NCI-H748 treated with DMSO at 0.1 percent for 48 hours (cell line): ENCODE measurements at regions not wholly inside any gene's neighbourhood (a gene's known extent, or its start where the extent isn't known, plus 50 kb on each side); places are given as distances from the start of the nearest gene placed in this dataset.

Experiments
- DNase-seq: peaks from one replicate; lab custom pipeline; 2025; lab: John Stamatoyannopoulos, UW

DNA sequence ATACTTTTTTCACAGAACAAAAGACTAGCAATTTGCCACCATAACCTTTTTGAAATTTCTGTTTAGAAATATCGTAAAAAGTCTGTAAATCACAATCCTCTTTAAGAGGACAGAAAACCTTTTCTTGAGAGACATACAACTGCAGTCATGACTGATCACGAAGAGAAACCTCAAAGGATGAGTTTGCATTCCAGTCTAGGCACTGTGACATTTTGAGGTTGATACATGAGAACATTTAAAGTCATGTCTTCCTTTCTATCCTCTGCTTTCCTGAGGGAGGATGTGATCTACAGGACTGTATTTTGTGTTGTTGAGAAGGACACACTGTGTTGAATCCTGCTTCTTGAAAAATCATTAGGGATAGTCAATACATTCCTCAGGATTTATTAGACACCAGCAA, 476.7 kb upstream of the CCDC179 start:
- no peak for DNase-seq

DNA sequence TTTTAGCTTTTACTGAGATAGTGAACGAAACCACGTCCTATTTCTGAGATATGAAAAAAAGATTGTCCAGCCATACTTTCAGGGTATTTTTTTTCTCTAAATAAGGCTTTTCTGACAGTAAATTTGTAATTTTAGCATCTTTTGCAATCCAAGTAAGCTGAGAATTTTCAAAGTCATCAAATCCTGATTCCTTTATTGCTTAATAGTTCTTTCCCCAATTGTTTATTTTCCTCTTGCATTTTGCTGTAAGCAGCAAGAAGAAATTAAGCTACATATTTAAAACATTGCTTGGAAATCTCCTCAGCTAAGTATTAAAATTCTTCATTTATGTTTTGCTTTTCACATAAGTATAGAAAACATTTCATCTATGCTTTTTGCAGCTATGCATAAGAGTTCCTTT, 493.3 kb upstream of the CCDC179 start:
- DNase-seq = no peak

DNA sequence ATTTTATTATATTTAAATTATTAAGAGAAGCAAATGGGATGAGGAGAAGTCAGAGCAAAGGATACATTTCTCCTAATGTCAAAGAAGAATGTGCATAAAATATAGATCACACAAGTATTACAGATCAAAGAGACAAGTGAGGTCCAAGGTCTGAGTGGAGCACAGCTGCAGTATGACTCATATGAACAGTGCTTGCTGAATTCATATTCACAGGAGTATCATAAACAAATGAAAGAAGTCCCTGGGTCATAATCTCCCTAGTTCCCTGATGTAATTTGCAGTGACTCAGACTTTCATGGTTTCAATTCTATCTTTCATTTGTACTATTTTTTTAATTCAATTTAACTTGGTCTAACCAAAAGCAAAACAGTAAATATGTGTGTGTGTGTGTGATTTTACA, 499.0 kb upstream of the CCDC179 start:
- DNase-seq = no peak

DNA sequence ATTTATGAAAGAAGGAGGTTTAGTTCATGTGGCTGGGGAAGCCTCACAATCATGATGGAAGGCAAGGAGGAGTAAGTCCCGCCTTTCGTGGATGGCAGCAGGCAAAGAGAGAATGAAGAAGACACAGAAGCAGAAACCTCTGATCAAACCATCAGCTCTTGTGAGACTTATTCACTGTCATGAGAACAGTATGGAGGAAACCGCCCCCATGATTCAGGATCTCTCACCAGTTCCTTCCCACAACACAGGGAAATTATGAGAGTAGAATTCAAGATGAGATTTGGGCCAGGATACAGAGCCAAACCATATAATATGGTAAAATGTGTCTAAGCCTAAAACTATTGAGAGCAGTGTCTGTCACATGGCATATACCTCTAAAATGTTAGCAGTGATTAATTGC, 503.8 kb upstream of the CCDC179 start:
- DNase-seq = no peak

DNA sequence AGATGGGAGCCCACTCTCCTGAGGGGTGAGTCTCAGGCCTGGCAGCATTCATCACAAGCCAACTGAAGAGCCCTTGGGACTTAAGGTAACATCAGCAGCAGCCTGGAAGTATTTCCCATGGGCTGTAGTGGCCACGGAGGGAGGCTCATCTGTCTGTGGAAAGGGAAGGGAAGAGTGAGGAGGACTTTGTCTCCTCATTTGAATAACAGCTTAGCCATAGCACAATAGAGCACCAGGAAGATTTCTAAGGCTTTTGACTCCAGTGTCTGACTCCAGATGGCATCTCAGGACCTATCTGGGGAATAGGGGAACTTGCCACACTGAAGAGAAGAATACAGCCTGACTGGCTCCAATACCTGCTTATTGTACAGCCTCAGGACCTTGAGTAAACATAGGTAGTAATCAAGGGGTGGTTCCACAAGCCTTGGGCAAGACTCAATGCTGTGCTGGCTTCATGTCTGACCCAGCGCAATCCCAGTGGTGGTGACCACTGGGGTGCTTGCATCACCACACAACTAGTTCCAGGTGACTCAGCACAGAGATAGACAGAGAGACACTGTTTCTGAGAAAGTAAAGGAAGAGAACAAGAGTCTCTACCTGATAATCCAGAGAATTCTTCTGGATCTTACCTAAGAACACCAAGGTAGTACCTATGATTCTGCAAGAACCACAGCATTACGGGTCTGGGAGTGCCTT, 510.5 kb upstream of the CCDC179 start:
- DNase-seq = no peak

DNA sequence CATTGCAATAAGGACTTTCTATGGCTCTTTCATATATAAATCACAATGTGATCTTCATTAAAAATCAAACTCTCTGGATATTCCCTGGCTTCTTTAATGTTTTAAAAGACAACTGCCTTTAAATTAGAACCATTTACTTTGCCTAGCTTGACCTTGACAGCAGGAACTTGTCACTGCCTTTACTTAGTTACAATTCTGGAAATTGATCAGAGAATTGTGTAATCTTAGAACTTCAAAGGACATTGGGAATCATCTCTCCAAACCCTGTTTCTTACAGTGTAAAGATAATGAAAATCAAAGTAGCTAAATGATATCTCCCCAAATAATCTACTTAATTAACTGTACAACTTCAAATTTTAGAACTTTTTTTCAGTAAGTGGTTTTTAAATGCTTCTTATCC, 517.6 kb upstream of the CCDC179 start:
- no peak for DNase-seq

DNA sequence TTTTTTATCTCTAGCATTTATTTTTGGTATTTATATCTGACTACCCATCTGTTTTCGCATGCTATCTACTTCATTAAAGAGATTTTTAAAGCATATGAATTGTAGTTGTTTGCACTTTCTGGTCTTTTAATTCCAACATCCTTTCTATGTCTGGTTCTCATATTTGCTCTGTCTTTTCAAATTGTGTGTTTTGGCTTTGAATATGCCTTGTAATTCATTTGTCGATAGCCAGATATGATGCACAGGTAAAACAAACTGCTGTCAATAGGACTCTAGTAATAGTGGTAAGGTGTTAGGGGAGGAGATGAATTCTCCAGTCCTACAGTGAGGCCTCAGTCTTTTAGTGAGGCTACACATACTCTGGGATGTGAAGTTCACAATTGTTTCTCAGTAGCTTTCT, 530.8 kb upstream of the CCDC179 start:
- DNase-seq = no peak

DNA sequence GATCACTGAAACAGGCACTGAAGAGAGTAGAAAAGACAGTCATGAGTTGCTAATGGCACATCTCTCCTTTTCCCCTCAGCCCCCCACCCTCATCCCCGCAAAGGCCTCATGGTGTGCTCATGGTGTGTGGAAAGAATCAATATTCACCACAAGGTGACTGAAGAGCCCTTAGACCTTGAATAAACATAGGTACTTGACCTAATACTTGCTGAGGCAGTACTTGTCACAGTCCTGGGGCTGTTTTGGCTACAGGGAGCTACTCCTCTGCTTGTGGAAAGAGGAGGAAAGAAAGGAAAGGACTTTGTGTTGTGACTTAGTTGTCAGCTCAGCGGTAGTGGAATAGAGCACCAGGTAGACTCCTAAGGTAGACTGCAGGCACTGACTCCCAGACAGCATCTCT, 537.8 kb upstream of the CCDC179 start:
- DNase-seq = no peak

DNA sequence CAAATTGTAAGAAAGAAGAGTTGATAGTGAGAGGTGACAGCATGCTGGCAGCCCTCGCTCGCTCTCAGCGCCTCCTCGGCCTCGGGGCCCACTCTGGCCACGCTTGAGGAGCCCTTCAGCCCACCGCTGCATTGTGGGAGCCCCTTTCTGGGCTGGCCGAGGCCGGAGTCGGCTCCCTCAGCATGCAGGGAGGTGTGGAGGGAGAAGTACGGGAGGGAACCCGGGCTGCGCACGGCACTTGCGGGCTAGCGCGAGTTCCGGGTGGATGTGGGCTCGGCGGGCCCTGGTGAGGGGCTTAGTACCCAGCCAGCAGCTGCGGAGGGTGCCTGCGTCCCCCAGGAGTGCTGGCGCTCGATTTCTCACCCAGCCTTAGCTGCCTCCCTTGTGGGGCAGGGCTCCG, 539.7 kb upstream of the CCDC179 start:
- DNase-seq = no peak

DNA sequence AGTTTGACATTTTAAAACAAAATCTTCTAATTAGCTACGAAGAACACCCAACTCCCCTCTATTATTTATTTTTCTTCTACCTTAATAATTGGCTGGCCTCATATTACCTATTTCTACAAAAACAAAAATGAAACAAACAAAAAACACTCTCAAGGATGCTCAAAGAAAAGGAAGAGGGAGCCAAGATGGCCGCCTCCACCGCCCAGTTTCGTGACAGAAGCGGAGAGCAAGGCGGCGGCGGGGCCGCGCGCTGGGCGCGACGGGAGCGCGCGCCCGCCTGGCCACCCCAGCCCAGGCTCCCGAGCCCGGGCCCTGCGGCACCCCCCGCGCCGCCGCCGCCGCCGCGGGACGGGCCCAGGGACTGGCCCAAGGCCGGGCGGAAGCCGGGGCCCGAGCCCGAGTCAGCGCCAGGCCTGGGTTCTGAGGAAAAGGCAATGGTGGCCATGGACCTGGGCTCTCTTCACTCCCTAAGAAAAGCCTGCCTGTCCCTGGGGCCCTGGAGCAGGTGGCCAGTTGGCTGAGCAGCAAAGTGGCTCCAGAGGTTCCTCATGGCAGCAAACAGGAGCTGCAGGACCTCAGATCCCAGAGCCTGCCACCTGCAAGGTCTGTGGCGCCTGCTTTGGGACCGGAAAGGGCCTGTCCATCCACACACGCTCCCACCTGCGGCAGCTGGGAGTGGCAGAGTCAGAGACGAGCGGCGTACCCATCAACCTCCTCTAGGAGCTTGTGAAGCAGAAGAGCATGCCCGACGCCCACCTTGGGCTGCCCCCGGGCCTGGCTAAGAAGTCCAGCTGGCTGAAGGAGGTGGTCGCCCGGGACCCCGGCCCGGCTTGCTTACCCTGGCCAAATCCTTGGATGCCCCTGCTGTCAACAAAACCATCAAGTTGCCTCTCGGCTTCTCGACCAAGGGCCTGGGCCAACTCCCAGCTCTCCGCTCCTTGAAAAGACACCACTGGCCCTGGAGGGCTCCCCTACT, 543.2 kb upstream of the CCDC179 start:
- no peak for DNase-seq

DNA sequence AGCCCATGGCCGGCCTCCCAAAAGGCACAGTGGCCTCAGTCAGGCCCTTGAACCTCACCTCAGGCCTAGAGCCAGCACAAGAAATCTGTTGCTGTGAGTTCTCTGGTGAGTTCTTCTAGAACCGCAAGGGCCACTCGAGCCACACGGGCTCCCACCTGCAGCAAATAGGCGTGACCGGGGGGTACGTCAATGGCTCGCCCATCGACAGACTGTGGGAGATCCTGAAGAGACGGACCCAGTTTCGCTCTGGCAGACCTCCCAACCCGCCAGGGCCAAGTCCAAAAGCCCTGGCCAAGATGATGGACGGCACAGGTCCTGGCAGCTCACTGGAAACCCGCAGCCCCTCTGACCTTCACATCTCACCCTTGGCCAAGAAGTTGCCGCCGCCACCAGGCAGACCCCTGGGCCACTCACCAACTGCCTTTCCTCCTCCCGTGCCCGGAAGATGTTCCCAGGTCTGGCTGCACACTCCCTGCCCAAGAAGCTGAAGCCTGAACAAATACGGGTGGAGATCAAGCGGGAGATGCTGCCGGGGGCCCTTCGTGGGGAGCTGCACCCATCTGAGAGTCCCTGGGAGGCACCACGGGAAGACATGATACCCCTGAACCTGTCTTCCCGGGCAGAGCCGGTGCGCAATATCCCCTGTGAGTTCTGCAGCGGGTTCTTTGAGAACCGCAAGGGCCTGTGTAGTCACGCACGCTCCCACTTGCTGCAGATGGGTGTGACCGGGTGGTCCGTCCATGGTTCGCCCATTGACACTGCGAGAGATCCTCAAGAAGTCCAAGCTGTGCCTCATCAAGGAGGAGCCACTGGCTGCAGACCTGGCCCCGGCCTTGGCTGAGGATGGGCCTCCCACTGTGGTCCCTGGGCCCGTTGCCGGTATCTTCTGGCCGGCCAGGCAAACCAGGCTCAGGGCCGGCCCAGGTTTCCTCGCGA, 544.2 kb upstream of the CCDC179 start:
- DNase-seq = no peak

DNA sequence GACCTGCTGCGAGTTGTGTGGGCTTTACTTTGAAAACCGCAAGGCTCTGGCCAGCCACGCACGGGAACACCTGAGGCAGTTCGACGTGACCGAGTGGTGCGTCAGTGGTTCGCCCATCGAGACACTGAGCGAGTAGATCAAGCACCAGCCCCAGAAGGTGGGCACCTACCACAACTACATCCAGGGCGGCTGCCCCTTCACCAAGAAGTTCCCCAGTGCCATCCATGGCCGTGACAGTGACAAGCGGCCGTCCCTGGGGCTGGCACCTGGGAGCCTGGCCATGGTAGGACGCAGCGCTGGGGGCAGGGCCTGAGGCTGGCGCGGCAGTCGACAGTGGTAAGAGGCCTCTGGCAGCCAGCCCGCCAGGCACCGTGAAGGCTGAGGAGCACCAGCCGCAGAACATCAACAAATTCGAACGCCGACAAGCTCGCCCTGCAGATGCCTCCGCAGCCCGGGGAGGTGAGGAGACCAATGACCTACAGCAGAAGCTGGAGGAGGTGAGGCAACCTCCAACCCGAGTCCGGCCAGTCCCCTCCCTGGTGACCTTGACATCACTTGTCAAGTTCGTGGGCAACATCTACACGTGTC, 545.2 kb upstream of the CCDC179 start:
- no peak for DNase-seq

DNA sequence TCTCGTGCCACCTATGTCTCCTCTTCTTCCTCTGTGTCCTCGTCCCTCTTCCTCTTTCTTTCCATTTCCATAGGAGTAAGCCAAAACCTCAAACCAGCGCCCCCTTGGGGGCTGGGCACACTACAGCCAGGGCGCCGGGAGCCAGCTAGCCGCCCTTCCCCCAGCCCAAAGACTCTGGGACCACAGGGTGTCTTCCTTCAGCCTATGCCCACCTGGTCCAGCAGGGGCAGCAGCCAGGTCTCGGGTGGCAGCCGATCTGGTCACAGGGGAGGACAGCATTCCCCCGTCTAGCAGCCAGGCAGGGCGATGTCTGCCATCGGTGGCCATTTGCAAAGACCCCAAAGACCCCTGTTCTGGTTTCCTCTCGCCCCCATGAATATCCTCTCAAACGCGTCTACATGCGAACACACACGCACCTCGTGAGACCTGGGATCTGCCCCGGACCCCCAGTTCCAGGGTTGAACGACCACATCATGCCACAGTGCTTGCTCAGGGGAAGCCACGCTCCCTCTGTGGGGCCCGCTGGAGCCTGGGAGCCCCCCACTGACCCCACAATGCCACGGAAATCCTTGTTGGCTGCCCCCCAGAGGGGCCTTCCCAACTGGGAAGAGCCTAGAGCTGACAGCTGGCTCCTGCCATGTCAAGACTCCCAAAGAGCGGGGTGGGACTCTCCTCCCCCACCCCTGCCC, 546.0 kb upstream of the CCDC179 start:
- DNase-seq = no peak

DNA sequence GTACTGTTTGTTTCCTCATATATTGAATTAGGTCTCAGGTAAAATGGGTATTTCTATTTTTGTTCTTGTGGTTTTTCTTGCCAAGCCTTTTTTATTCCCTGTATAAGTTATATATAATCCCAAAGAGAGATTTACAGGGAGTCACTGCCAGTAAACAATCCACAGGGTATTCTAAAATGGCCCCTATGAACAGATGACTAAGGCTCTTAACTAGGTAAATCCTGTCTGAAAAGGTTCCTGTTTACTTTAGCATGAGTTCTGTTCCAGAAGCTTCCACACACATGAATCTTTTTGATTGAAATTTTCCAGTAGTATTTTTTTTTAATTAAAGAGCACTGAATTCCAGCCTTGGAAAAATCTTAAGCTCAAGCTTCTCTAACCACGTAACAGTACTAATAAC, 552.8 kb upstream of the CCDC179 start:
- DNase-seq = no peak

DNA sequence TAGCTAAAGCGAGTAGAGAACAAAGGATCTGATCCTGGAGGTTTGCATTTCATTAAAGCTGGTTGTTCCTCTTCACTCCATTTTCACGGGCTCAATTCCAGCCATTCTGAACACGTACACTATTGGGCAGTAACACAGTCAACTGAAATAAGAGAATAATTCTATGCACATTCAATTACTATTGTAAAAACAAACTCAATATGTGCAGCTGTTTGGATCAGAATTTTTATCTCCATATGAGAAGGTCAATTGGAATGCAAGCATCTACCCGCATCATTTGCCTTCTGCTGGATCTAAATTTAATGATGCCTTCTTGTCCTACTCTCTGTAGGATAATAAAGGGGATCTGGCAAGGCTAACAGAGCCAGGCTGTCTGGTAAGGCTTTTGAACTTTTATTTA, 562.8 kb upstream of the CCDC179 start:
- no peak for DNase-seq

DNA sequence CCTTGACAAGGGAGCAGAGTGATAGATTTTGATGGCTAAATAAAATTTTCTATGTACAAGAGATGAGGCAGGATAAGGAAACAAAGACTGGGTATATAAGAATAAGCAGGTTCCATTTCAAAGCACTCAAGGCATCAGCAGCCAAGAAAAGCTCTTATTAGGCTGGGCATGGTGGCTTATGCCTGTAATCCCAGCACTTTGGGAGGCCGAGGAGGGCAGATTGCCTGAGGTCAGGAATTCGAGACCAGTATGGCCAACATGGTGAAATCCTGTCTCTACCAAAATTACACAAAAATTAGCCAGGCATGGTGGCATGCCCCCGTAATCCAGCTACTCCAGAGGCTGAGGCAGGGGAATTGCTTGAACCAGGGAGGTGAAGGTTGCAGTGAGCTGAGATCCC, 563.4 kb upstream of the CCDC179 start:
- DNase-seq = no peak

DNA sequence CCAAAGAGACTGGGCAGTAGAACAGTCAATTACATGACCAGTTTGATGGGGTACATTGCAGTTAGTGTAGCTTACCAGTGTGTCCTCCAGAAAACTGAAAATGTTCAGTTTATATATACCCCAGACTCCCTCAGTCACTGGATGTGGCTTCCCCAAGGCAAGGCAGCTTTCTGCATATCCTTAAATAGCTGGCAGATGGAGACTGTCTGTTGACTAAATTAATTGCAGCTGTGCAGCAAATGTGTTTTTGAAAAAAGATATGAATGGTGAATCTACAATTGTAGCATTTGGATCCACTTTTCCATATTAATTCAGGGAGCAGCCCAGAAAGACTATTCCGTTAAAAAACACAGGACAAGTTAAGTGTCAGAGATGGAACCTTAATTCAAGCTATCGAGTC, 565.1 kb upstream of the CCDC179 start:
- DNase-seq = no peak

DNA sequence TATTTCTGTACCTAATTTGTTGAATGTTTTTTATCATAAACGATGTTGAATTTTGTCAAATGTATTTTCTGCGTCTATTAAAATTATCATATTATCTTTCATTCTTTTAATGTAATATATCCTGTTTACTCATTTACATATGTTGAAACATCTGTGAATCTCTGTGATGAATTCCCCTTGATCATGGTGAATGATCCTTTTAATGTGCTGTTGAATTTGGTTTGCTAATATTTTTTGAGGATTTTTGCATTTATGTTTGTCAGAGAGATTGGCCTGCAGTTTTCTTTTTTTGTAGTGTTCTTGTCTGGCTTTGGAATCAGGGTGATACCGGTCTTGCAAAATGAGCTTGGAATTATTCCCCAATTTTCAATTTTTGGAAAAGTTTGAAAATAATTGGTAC, 569.3 kb upstream of the CCDC179 start:
- DNase-seq = no peak

DNA sequence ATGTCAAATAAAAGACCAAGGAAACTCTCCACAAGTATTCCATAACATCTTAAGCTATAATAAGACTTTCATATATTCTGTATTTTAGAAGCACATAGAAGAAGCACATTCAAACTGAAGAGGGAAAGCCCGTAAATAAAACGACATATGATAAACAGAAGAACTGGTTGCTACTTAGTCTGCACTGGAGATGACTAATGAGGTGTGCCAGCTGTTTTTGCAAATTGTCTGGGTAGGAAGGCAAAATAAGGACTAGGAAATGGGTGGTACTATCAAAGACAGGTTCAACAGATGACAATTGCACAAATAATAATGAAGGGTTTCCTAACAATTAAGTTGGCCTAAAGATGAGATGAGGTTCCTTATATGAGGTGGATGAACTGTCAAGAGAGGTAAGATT, 593.2 kb upstream of the CCDC179 start:
- no peak for DNase-seq

DNA sequence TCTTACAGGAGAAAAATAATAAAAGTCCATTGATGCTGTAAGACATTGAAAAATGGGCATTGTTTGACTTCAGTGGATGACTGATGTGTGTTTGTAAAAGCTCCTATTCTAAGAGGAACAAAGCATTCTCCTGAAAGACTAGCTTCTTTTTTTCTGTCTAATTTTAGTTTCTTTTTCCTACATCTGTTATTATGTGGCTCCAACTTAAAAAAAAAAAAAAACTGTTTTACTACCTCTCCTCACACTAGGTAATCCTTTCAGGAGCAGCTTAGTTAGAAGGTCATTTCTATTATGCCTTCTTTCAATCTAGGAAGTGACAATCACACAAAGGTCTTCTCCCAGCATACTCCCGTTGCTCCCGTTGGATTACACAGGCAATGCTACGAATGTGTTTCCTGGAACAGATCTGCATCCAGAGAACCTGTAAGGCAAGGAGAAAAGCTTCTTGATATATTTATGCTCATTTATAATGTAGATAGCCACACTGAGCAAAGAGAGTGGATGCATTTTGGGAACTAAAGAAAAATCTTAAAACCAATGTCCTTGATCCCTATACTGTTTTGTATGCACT, 595.1 kb upstream of the CCDC179 start:
- no peak for DNase-seq

DNA sequence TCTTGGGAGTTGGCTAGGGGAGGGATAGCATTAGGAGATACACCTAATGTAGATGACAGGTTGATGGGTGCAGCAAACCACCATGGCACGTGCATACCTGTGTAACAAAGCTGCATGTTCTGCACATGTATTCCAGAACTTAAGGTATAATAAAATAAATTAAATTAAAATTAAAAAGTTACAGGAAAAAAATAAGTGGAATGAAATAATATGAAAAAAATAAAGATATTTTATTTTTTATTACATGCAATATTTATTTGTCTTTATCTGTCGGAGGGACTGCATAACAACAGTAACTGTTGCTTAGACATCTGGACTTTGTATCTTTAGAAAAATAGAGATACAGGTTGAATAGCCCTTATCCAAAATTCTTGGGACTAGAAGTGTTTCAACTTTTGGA, 597.4 kb upstream of the CCDC179 start:
- no peak for DNase-seq
